HG03558 (cell line): ENCODE measurements at regions not wholly inside any gene's neighbourhood (a gene's known extent, or its start where the extent isn't known, plus 50 kb on each side); places are given as distances from the start of the nearest gene placed in this dataset.

ENCODE experiments used
- ATAC-seq: cut with Tn5 transposase; IDR thresholded peaks from one replicate; pipeline ENCODE4 v1.9.1; 2021; ENCODE audit warnings: moderate number of reproducible peaks; ENCODE audit not compliant: unreplicated experiment; ENCODE audit errors: extremely low read depth

GRCh38 chr5:58215364-58215763, 244.5 kb downstream of the PLK2 start:
- ATAC-seq: no peak

- no peak for ATAC-seq
Observed at GRCh38 chr5:58211441-58211840, 248.4 kb downstream of the PLK2 start.

GRCh38 chr5:58208674-58209073, 251.2 kb downstream of the PLK2 start:
- no peak for ATAC-seq

GRCh38 chr5:58207076-58207475, 252.8 kb downstream of the PLK2 start:
- ATAC-seq: no peak

- ATAC-seq: no peak
Observed at GRCh38 chr5:58204966-58205365, 254.9 kb downstream of the PLK2 start.

GRCh38 chr5:58202941-58203444, 256.9 kb downstream of the PLK2 start:
- ATAC-seq: no peak

GRCh38 chr5:58201922-58202648, 257.8 kb downstream of the PLK2 start:
- ATAC-seq: no peak

GRCh38 chr5:58200451-58200850, 259.4 kb downstream of the PLK2 start:
- ATAC-seq: no peak

GRCh38 chr5:58199087-58199486, 260.8 kb downstream of the PLK2 start:
- ATAC-seq: no peak

GRCh38 chr5:58198330-58198729, 261.6 kb downstream of the PLK2 start:
- no peak for ATAC-seq

- ATAC-seq: no peak
Observed at GRCh38 chr5:58197875-58198274, 262.0 kb downstream of the PLK2 start.

- no peak for ATAC-seq
Observed at GRCh38 chr5:58191443-58191842, 268.4 kb downstream of the PLK2 start.

GRCh38 chr5:58188262-58188651, 271.6 kb downstream of the PLK2 start:
- no peak for ATAC-seq

GRCh38 chr5:58187432-58188261, 272.2 kb downstream of the PLK2 start:
- no peak for ATAC-seq

- ATAC-seq: no peak
Observed at GRCh38 chr5:58185801-58186200, 274.1 kb downstream of the PLK2 start.

- no peak for ATAC-seq
Observed at GRCh38 chr5:58185397-58185796, 274.5 kb downstream of the PLK2 start.

- no peak for ATAC-seq
Observed at GRCh38 chr5:58184910-58185309, 275.0 kb downstream of the PLK2 start.

- ATAC-seq: no peak
Observed at GRCh38 chr5:58183786-58184085, 276.1 kb downstream of the PLK2 start.

- ATAC-seq: no peak
Observed at GRCh38 chr5:58183078-58183785, 276.7 kb downstream of the PLK2 start.

GRCh38 chr5:58182287-58182841, 277.5 kb downstream of the PLK2 start:
- ATAC-seq: no peak
